ENCODE measurements at regions not wholly inside any gene's neighbourhood (a gene's known extent, or its start where the extent isn't known, plus 50 kb on each side); places are given as distances from the start of the nearest gene placed in this dataset.

DNA sequence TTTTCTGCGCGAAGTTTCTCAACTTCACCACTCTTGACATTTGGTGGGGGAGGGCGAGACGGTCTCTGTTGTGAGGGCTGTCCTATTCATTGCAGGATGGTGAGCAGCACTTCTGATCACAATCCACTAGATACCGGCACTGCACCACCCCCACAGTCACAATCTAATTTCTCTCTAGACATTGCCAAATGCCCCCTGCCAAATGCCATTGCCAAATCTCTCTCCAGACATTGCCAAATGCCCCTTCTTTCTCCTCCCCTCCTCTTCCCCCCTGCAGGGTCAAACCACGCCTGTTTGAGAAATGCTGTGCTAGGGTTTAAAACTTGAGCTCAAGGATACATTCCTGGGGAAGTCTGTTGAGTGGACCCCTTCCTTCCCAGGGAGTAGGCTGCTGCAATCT lies 603.5 kb upstream of the CDH4 start:
- TF ChIP-seq CTCF (IDR thresholded peaks at IDR 0.05; ENCODE audit: insufficient read depth, low read length) (no peak), POLR2AphosphoS5 (IDR thresholded peaks at IDR 0.05; ENCODE audit: low read depth) (no peak)

Data from HL-60 (cell line).